ENCODE measurements at regions not wholly inside any gene's neighbourhood (a gene's known extent, or its start where the extent isn't known, plus 50 kb on each side); places are given as distances from the start of the nearest gene placed in this dataset.

- TF ChIP-seq CTCF (conservative IDR thresholded peaks at IDR 0.05 in 1 of 2, IDR thresholded peaks at IDR 0.05 in 1 of 2; ENCODE audit: extremely low read depth in 1 of 2, insufficient read depth in 1 of 2, low read depth in 1 of 2, low read length in 2 of 2): no peak
- TF ChIP-seq EZH2 (IDR thresholded peaks at IDR 0.05; ENCODE audit: borderline replicate concordance, low read length): no peak
Measured at GRCh38 chr5:117671551-117671950, 1096.9 kb upstream of the SEMA6A start.

All from mammary epithelial cell (primary cell).